ENCODE measurements at regions not wholly inside any gene's neighbourhood (a gene's known extent, or its start where the extent isn't known, plus 50 kb on each side); places are given as distances from the start of the nearest gene placed in this dataset.

GRCh38 chr12:19064713-19065112 is 64.8 kb upstream of the PLEKHA5 start:
- no peak for DNase-seq

GRCh38 chr12:19065223-19065622 is 64.3 kb upstream of the PLEKHA5 start:
- no peak for DNase-seq

GRCh38 chr12:19065871-19066270 is 63.7 kb upstream of the PLEKHA5 start:
- DNase-seq, result no peak

GRCh38 chr12:19066475-19067001 is 63.0 kb upstream of the PLEKHA5 start:
- DNase-seq, result no peak

- DNase-seq, result no peak
Measured at GRCh38 chr12:19068137-19068536, 61.4 kb upstream of the PLEKHA5 start.

GRCh38 chr12:19070341-19070740 is 59.2 kb upstream of the PLEKHA5 start:
- no peak for DNase-seq

- DNase-seq, result no peak
Measured at GRCh38 chr12:19074700-19075099, 54.8 kb upstream of the PLEKHA5 start.

GRCh38 chr12:19075711-19076340 is 53.7 kb upstream of the PLEKHA5 start:
- DNase-seq, result no peak
